22Rv1 (cell line): ENCODE measurements at regions not wholly inside any gene's neighbourhood (a gene's known extent, or its start where the extent isn't known, plus 50 kb on each side); places are given as distances from the start of the nearest gene placed in this dataset.

ENCODE experiments used
- ZFX ChIP-seq: fragments of 450-650 bp; IDR thresholded peaks from 2 replicates; pipeline ENCODE4 v1.6.1; 2017; ENCODE audit warnings: antibody characterized with exemption, borderline replicate concordance
- TF ChIP-seq, protein P1 (sequence below): fragments of 450-650 bp; IDR thresholded peaks from 2 replicates; pipeline ENCODE4 v1.5.1; 2017; ENCODE audit warnings: mild to moderate bottlenecking

DNA sequence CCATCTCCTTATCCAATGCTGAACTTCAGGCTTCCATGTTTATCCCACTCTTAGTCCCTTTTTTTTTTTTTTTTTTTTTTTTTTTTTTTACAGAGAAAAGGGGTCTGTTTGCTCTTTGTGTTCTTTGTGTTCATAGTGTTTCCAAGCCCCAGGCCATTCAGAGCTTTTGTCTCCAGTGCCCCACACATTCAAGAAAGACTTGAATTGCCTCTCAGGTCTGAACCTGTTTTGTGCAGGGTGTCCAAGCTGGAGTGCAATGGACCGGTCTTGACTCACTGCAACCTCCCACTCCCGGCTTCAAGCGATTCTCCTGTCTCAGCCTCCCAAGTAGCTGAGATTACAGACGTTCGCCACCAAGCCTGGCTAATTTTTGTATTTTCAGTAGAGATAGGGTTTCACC lies 191.2 kb downstream of the PALM2AKAP2 start:
- TF ChIP-seq, protein P1, sequence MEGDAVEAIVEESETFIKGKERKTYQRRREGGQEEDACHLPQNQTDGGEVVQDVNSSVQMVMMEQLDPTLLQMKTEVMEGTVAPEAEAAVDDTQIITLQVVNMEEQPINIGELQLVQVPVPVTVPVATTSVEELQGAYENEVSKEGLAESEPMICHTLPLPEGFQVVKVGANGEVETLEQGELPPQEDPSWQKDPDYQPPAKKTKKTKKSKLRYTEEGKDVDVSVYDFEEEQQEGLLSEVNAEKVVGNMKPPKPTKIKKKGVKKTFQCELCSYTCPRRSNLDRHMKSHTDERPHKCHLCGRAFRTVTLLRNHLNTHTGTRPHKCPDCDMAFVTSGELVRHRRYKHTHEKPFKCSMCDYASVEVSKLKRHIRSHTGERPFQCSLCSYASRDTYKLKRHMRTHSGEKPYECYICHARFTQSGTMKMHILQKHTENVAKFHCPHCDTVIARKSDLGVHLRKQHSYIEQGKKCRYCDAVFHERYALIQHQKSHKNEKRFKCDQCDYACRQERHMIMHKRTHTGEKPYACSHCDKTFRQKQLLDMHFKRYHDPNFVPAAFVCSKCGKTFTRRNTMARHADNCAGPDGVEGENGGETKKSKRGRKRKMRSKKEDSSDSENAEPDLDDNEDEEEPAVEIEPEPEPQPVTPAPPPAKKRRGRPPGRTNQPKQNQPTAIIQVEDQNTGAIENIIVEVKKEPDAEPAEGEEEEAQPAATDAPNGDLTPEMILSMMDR: no peak
- no peak for TF ChIP-seq ZFX
